SK-N-SH (cell line): ENCODE measurements at regions not wholly inside any gene's neighbourhood (a gene's known extent, or its start where the extent isn't known, plus 50 kb on each side); places are given as distances from the start of the nearest gene placed in this dataset.

Experiments
- CTCF ChIA-PET: fragments of 300-600, 350-600 bp; formaldehyde crosslinking; extraction: SDS; loops from one replicate; lab custom pipeline; 2021; lab: Yijun Ruan, JAX
- POLR2A ChIA-PET: fragments of 350-600 bp; sonication (Branson Sonifier 250); formaldehyde crosslinking; extraction: SDS; loops from one replicate; lab custom pipeline; 2020; ENCODE audit warnings: antibody characterized with exemption, inconsistent platforms; lab: Yijun Ruan, JAX
- DNase-seq: peaks from one replicate; pipeline ENCODE4 v3.0.0; 2012
- H2AFZ ChIP-seq: fragments of 200-600 bp; sonication (generic); 2 replicates; pipeline ENCODE4 v1.8.1; 2016; ENCODE audit warnings: antibody characterized with exemption, mild to moderate bottlenecking, low read depth
- H3F3A ChIP-seq: fragments of 200-600 bp; sonication (generic); replicated peaks from 2 replicates; pipeline ENCODE3; 2016; ENCODE audit warnings: antibody characterized with exemption, mild to moderate bottlenecking; ENCODE audit not compliant: insufficient read depth
- H3K27ac ChIP-seq, 2 experiments: fragments of 200-500 bp in 1 of 2; fragments of 200-600 bp in 1 of 2; sonication (Bioruptor generic) in 1 of 2; sonication (generic), shearing (Covaris generic) in 1 of 2; 2 replicates each; pipeline versions ENCODE4 v1.5.1 to v1.6.1; 2014 to 2016; ENCODE audit warnings: low read depth in 2 of 2, inconsistent platforms in 1 of 2, low read length in 1 of 2, mild to moderate bottlenecking in 1 of 2, mixed read lengths in 1 of 2
- H3K27me3 ChIP-seq: fragments of 200-600 bp; sonication (generic), shearing (Covaris generic); 2 replicates; pipeline ENCODE4 v1.6.1; 2016; ENCODE audit warnings: mixed run types; ENCODE audit not compliant: insufficient read depth
- H3K36me3 ChIP-seq, 2 experiments: fragments of 200-500 bp in 1 of 2; fragments of 200-600 bp in 1 of 2; sonication (Bioruptor generic) in 1 of 2; sonication (generic) in 1 of 2; replicated peaks in 1 of 2; 2 replicates each; pipeline versions ENCODE3 to v1.5.1; 2014 to 2016; ENCODE audit warnings: low read length in 1 of 2, mild to moderate bottlenecking in 1 of 2; ENCODE audit not compliant: insufficient read depth in 2 of 2, control insufficient read depth in 1 of 2
- H3K4me1 ChIP-seq, 2 experiments: fragments of 200-500 bp in 1 of 2; fragments of 200-600 bp in 1 of 2; sonication (Bioruptor generic) in 1 of 2; sonication (generic), shearing (Covaris generic) in 1 of 2; 2 replicates each; pipeline versions ENCODE4 v1.5.1 to v1.6.1; 2014 to 2016; ENCODE audit warnings: low read depth in 1 of 2, low read length in 1 of 2, mixed run types in 1 of 2; ENCODE audit not compliant: insufficient read depth in 2 of 2, control insufficient read depth in 1 of 2
- H3K4me2 ChIP-seq: fragments of 200-600 bp; sonication (generic), shearing (Covaris generic); 2 replicates; pipeline ENCODE4 v1.6.1; 2017; ENCODE audit warnings: mixed run types
- H3K4me3 ChIP-seq, 2 experiments: fragments of 200-500 bp in 1 of 2; fragments of 200-600 bp in 1 of 2; sonication (Bioruptor generic) in 1 of 2; sonication (generic), shearing (Covaris generic) in 1 of 2; 2 replicates each; pipeline versions ENCODE4 v1.5.1 to v1.8.1; 2014 to 2016; ENCODE audit warnings: low read depth in 2 of 2, inconsistent platforms in 1 of 2, low read length in 1 of 2, mild to moderate bottlenecking in 1 of 2, mixed read lengths in 1 of 2, moderate library complexity in 1 of 2
- H3K79me2 ChIP-seq: fragments of 200-600 bp; sonication (generic); 2 replicates; pipeline ENCODE4 v1.8.1; 2017; ENCODE audit warnings: mild to moderate bottlenecking; ENCODE audit not compliant: insufficient read depth
- H3K9ac ChIP-seq: fragments of 200-600 bp; sonication (generic); 2 replicates; pipeline ENCODE4 v1.6.1; 2017; ENCODE audit warnings: mixed run types
- H3K9me2 ChIP-seq: fragments of 200-600 bp; sonication (generic); 2 replicates; pipeline ENCODE4 v1.6.1; 2017; ENCODE audit warnings: mixed run types
- H3K9me3 ChIP-seq: fragments of 200-600 bp; sonication (generic); 2 replicates; pipeline ENCODE4 v1.6.1; 2017; ENCODE audit warnings: mixed run types, mild to moderate bottlenecking, moderate library complexity
- H4K20me1 ChIP-seq: fragments of 200-600 bp; sonication (generic); 2 replicates; pipeline ENCODE4 v1.6.1; 2017; ENCODE audit warnings: mild to moderate bottlenecking, mixed run types; ENCODE audit not compliant: insufficient read depth
- CHD2 ChIP-seq: fragments of 150-350 bp; IDR thresholded peaks from 2 replicates; pipeline ENCODE4 v1.6.1; 2018; ENCODE audit warnings: low read length; ENCODE audit not compliant: partially characterized antibody
- CTCF ChIP-seq: fragments of 200-600 bp; sonication (generic); IDR thresholded peaks from 2 replicates; pipeline ENCODE4 v1.6.1; 2017; ENCODE audit warnings: antibody characterized with exemption, mild to moderate bottlenecking, moderate library complexity
- EP300 ChIP-seq, 2 experiments: IDR thresholded peaks; 2 replicates each; pipeline versions ENCODE4 v1.4.0 to v1.6.1; 2012; ENCODE audit warnings: borderline replicate concordance in 1 of 2, low read depth in 1 of 2, low read length in 1 of 2
- FOSL2 ChIP-seq: IDR thresholded peaks from 2 replicates; pipeline ENCODE4 v1.4.0; 2012; ENCODE audit warnings: low read depth, mild to moderate bottlenecking, moderate library complexity, borderline replicate concordance
- FOXJ3 ChIP-seq: sonication (generic); formaldehyde crosslinking; IDR thresholded peaks from 2 replicates; pipeline ENCODE4 v1.5.1; 2020; ENCODE audit warnings: mild to moderate bottlenecking, missing genetic modification reagents
- FOXM1 ChIP-seq: IDR thresholded peaks from 2 replicates; pipeline ENCODE4 v1.4.0; 2012; ENCODE audit warnings: low read depth, mild to moderate bottlenecking
- GABPA ChIP-seq: IDR thresholded peaks from 2 replicates; pipeline ENCODE4 v1.4.0; 2012; ENCODE audit warnings: low read depth, mild to moderate bottlenecking
- GATA2 ChIP-seq: sonication (generic); formaldehyde crosslinking; IDR thresholded peaks from 2 replicates; pipeline ENCODE4 v1.5.0; 2020; ENCODE audit warnings: mild to moderate bottlenecking, missing genetic modification reagents
- IRF3 ChIP-seq: fragments of 150-350 bp; IDR thresholded peaks from 2 replicates; pipeline ENCODE4 v1.6.1; 2016; ENCODE audit warnings: mild to moderate bottlenecking, low read depth, low read length
- JUND ChIP-seq: IDR thresholded peaks from 2 replicates; pipeline ENCODE4 v1.4.0; 2012
- MEF2A ChIP-seq: IDR thresholded peaks from 2 replicates; pipeline ENCODE4 v1.4.0; 2012; ENCODE audit warnings: low read depth, borderline replicate concordance
- NFIC ChIP-seq: IDR thresholded peaks from 2 replicates; pipeline ENCODE4 v1.4.0; 2012; ENCODE audit warnings: borderline replicate concordance
- NRF1 ChIP-seq: IDR thresholded peaks from 2 replicates; pipeline ENCODE4 v1.6.1; 2012; ENCODE audit warnings: low read depth, mild to moderate bottlenecking, low read length
- PBX3 ChIP-seq: IDR thresholded peaks from 2 replicates; pipeline ENCODE4; 2012
- POLR2AphosphoS5 ChIP-seq: IDR thresholded peaks from 2 replicates; pipeline ENCODE4 v1.6.1; 2012; ENCODE audit warnings: low read depth, low read length
- RAD21 ChIP-seq: IDR thresholded peaks from 2 replicates; pipeline ENCODE4 v1.6.1; 2012; ENCODE audit warnings: mild to moderate bottlenecking, low read length
- RCOR1 ChIP-seq: fragments of 150-350 bp; IDR thresholded peaks from 2 replicates; pipeline ENCODE4 v1.6.1; 2017; ENCODE audit warnings: antibody characterized with exemption, low read length
- RXRA ChIP-seq: IDR thresholded peaks from 2 replicates; pipeline ENCODE4 v1.4.0; 2012; ENCODE audit warnings: low read depth, mild to moderate bottlenecking, borderline replicate concordance
- SIN3A ChIP-seq: IDR thresholded peaks from 2 replicates; pipeline ENCODE4 v1.6.1; 2012; ENCODE audit warnings: low read depth, mild to moderate bottlenecking, low read length, moderate library complexity, borderline replicate concordance
- SMC3 ChIP-seq: IDR thresholded peaks from 2 replicates; pipeline ENCODE4 v1.6.1; 2012; ENCODE audit warnings: low read depth, low read length, improper control_type of control experiment
- TCF12 ChIP-seq: IDR thresholded peaks from 2 replicates; pipeline ENCODE4 v1.4.0; 2012
- TEAD4 ChIP-seq: IDR thresholded peaks from 2 replicates; pipeline ENCODE4 v1.4.0; 2012; ENCODE audit warnings: mild to moderate bottlenecking, borderline replicate concordance; ENCODE audit not compliant: insufficient read depth
- WGBS: methylation state at CpG from one replicate; pipeline ENCODE4 v1.1.6; 2017; ENCODE audit warnings: low lambda C conversion rate; 5-methylcytosine and 5-hydroxymethylcytosine counted together
- TF ChIP-seq, protein P1 (sequence below): IDR thresholded peaks from 2 replicates; pipeline ENCODE4 v1.4.0; 2012; ENCODE audit warnings: low read depth, borderline replicate concordance
- TF ChIP-seq, protein P2 (sequence below): IDR thresholded peaks from 2 replicates; pipeline ENCODE4 v1.4.0; 2012; ENCODE audit warnings: low read depth, borderline replicate concordance

DNA sequence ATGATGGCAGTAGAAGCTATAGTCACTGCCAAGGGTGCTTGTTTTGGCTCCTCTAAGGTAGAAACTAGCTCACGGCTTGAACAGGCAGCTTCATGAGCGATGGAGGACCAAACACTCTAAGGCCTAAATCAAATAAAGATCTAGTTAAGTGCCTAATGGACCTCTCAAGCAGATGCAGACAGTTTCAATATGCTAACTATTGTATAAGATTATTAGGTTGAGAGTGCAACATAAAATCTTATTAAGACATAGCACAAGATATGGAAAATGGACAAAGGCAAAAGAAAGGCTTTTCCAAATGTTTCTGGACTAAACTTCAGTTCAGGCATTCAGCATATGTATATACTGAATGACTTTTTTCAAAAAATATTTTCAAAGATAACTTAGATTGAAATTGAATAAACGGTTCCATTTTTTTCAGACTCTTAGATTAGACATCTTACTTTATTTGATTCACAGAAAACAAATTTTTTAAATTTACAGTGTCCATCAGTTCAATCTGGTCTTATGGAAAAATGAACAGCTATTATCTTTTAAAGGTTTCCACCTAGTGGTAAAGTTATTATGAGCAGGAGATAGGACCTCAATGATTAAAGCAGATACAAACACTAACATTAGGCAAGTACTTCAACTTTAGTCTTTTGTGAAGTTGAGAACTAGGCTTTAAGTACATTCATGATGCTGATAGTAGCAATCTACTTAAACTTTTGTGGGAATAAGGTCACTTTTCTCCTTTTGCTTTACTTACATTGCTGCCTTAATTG lies 1167.7 kb downstream of the MAT2B start:
- Histone ChIP-seq H3K4me2 (no peak overlapping the region), H3K9me3 (no peaks in the 10 kb centered on the region), H4K20me1 (no peaks in the 10 kb centered on the region)
- peak in 1 of 2 experiments; percentile 77; a peak in 2 of 4 replicates for TF ChIP-seq EP300 (IDR thresholded peaks at IDR 0.05; ENCODE audit: borderline replicate concordance in 1 of 2, low read depth in 1 of 2, low read length in 1 of 2)
- no peak for TF ChIP-seq SIN3A
- peak; percentile 27; the same call in 1 of the 2 replicates for TF ChIP-seq SMC3
- TF ChIP-seq RCOR1: peak; percentile 65; the same call in 1 of the 2 replicates
- TF ChIP-seq, protein P1, sequence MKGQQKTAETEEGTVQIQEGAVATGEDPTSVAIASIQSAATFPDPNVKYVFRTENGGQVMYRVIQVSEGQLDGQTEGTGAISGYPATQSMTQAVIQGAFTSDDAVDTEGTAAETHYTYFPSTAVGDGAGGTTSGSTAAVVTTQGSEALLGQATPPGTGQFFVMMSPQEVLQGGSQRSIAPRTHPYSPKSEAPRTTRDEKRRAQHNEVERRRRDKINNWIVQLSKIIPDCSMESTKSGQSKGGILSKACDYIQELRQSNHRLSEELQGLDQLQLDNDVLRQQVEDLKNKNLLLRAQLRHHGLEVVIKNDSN: no peak
- no peak for TF ChIP-seq GABPA
- no peak for TF ChIP-seq GATA2 (CRISPR knock-in tag)
- TF ChIP-seq TEAD4: 0 out of 2 replicates have a peak, but pooled peaks have one; percentile 11
- TF ChIP-seq FOSL2: no peak
- no peak for TF ChIP-seq FOXM1
- TF ChIP-seq, protein P2, sequence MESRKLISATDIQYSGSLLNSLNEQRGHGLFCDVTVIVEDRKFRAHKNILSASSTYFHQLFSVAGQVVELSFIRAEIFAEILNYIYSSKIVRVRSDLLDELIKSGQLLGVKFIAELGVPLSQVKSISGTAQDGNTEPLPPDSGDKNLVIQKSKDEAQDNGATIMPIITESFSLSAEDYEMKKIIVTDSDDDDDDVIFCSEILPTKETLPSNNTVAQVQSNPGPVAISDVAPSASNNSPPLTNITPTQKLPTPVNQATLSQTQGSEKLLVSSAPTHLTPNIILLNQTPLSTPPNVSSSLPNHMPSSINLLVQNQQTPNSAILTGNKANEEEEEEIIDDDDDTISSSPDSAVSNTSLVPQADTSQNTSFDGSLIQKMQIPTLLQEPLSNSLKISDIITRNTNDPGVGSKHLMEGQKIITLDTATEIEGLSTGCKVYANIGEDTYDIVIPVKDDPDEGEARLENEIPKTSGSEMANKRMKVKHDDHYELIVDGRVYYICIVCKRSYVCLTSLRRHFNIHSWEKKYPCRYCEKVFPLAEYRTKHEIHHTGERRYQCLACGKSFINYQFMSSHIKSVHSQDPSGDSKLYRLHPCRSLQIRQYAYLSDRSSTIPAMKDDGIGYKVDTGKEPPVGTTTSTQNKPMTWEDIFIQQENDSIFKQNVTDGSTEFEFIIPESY: no peak
- no peak for TF ChIP-seq PBX3
- TF ChIP-seq NRF1: no peak
- TF ChIP-seq CTCF: peak; percentile 59
- TF ChIP-seq RAD21: peak; percentile 70
- no peak for TF ChIP-seq TCF12
- no peak for TF ChIP-seq RXRA
- 0 out of 2 replicates have a peak, but pooled peaks have one; percentile 61 for TF ChIP-seq FOXJ3
- TF ChIP-seq POLR2AphosphoS5: no peak
- no peak for TF ChIP-seq JUND
- no peak for TF ChIP-seq CHD2
- no peak for TF ChIP-seq NFIC
- no peak for TF ChIP-seq IRF3
- TF ChIP-seq MEF2A: no peak

More for the DNA sequence above, 1167.7 kb downstream of the MAT2B start:
- H3K4me3 ChIP-seq: no peak overlapping the region
- no peak overlapping the region for H3K27ac ChIP-seq
- peak; percentile 32 for DNase-seq
- ChIA-PET POLR2A (no interaction called here), CTCF (interaction anchor here (0.7 to 3.8 kb wide), 20 partner anchors 9 to 1108 kb away, joined by 3 to 25 read pairs (median 4); no protein-coding TSS in a partner anchor)
- H2AFZ ChIP-seq: no peak overlapping the region; the same call in 1 of the 2 replicates
- no peaks in the 10 kb centered on the region for H3K36me3 ChIP-seq
- WGBS: 35% methylated on average over 3 of the region's 3 CpGs
- peaks cover 0 to 8% of the 10 kb centered on the region in 2 experiments; a peak in 2 of 4 replicates for H3K4me1 ChIP-seq
- H3K79me2 ChIP-seq: no peaks in the 10 kb centered on the region
- H3K9ac ChIP-seq: no peak overlapping the region
- no peaks in the 10 kb centered on the region for H3K27me3 ChIP-seq
- no peaks in the 10 kb centered on the region for H3K9me2 ChIP-seq
- H3F3A ChIP-seq: no peaks in the 10 kb centered on the region
